ENCODE measurements at regions not wholly inside any gene's neighbourhood (a gene's known extent, or its start where the extent isn't known, plus 50 kb on each side); places are given as distances from the start of the nearest gene placed in this dataset.

DNA sequence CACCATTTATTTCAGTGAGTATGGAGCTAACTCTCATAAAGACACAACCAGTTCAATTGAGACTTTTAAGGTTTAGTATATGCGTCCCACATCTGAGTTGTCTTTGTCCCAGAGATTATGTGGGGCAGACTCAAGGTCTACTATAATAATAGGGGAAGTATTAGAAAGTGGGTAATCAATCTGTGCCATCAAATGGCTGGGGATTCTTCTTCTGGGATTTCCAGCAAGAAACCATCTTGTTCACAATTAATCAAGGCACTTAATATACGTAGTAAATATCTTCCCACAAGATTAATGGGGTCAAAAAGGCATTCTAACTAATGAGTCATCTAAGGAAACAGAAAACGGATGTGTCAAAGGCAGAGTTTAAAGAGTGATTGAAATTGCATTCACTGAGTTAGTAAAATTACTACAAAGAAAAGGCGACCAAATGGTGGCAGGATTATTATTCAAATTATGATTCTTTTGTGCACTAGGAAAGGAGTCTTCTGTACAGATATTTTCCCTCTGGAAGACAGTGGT lies 179.8 kb upstream of the REG3G start:
- H3K4me3 ChIP-seq = no peak overlapping the region
- no peaks in the 10 kb centered on the region for H3K9me3 ChIP-seq (ENCODE audit: control insufficient read depth in 4 of 4, insufficient read depth in 3 of 4, low read length in 3 of 4)
- no peak overlapping the region for H3K27ac ChIP-seq (ENCODE audit: low read depth in 1 of 2, low read length in 1 of 2)
- H3K36me3 ChIP-seq (ENCODE audit: control insufficient read depth in 4 of 4, insufficient read depth in 4 of 4, low read length in 4 of 4) = no peaks in the 10 kb centered on the region
- DNase-seq (peak in 2 of 3 donors; percentile 9 to 34), ATAC-seq (ENCODE audit: insufficient read depth, low FRiP score) (no peak)
- 48 to 50% methylated on average over 4 of the region's 4 CpGs for WGBS, 2 donors
- TF ChIP-seq, protein P1, sequence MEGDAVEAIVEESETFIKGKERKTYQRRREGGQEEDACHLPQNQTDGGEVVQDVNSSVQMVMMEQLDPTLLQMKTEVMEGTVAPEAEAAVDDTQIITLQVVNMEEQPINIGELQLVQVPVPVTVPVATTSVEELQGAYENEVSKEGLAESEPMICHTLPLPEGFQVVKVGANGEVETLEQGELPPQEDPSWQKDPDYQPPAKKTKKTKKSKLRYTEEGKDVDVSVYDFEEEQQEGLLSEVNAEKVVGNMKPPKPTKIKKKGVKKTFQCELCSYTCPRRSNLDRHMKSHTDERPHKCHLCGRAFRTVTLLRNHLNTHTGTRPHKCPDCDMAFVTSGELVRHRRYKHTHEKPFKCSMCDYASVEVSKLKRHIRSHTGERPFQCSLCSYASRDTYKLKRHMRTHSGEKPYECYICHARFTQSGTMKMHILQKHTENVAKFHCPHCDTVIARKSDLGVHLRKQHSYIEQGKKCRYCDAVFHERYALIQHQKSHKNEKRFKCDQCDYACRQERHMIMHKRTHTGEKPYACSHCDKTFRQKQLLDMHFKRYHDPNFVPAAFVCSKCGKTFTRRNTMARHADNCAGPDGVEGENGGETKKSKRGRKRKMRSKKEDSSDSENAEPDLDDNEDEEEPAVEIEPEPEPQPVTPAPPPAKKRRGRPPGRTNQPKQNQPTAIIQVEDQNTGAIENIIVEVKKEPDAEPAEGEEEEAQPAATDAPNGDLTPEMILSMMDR (IDR thresholded peaks at IDR 0.05; ENCODE audit: control extremely low read depth, extremely low read depth) = no peak
- H3K9ac ChIP-seq (ENCODE audit: insufficient read depth in 1 of 2, low read length in 2 of 2) = no peak overlapping the region
- H3K4me1 ChIP-seq (ENCODE audit: control insufficient read depth in 5 of 5, insufficient read depth in 5 of 5, low read length in 5 of 5) = no peaks in the 10 kb centered on the region
- H3K27me3 ChIP-seq (ENCODE audit: control insufficient read depth in 3 of 3, insufficient read depth in 3 of 3, low read length in 2 of 3) = no peaks in the 10 kb centered on the region

DNA sequence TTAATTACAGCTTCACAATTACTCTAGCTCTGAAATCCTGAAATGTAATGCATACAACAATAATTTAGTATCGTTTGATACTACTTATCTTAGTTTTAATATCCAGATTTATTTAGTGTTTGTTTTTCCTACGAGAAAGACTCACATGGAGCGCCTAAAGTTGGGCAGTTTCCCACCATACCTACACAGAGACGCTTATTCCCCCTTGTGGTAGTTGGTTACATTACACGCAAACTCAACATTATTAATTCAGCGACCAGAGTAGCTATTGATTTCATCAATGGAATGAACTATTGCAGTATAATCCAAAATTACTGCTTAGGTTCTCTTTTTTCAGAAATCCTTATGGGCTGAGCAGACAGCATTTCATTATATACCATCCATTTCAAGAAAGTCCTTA lies 164.0 kb upstream of the REG3G start:
- no peaks in the 10 kb centered on the region for H3K27me3 ChIP-seq (ENCODE audit: control insufficient read depth in 3 of 3, insufficient read depth in 3 of 3, low read length in 2 of 3)
- H3K4me3 ChIP-seq = no peak overlapping the region
- no peaks in the 10 kb centered on the region for H3K4me1 ChIP-seq (ENCODE audit: control insufficient read depth in 5 of 5, insufficient read depth in 5 of 5, low read length in 5 of 5)
- TF ChIP-seq, protein P1 (IDR thresholded peaks at IDR 0.05; ENCODE audit: control extremely low read depth, extremely low read depth) = no peak
- ATAC-seq (ENCODE audit: insufficient read depth, low FRiP score) = no peak
- H3K36me3 ChIP-seq (ENCODE audit: control insufficient read depth in 4 of 4, insufficient read depth in 4 of 4, low read length in 4 of 4) = no peaks in the 10 kb centered on the region
- 69 to 74% methylated on average over 6 of the region's 6 CpGs for WGBS, 2 donors
- H3K27ac ChIP-seq (ENCODE audit: low read depth in 1 of 2, low read length in 1 of 2) = no peak overlapping the region
- DNase-seq = peak in 2 of 3 donors; percentile 2 to 16
- H3K9ac ChIP-seq (ENCODE audit: insufficient read depth in 1 of 2, low read length in 2 of 2) = no peak overlapping the region
- peaks cover 0 to 4% (median 0%) of the 10 kb centered on the region in 4 donors for H3K9me3 ChIP-seq (ENCODE audit: control insufficient read depth in 4 of 4, insufficient read depth in 3 of 4, low read length in 3 of 4)

DNA sequence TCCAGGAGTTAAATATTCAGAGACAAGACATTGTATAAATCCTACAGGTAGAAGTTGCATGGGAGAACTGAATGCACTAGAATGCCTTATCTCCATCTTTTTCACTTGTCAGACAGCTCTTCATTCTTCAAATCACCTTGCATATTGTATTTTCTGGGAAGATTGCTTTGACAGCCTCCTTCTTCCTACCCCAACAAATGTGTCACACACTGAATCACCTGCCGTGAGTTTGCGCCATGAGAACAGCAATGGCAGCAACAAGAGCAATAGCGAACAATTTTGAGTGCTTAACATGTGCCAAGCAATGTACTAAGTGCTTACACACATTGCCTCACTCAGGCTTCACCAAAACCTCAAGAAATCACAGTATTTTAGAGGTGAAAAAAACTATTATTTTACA lies 161.3 kb upstream of the REG3G start:
- WGBS, 2 donors = 82 to 87% methylated on average over 3 of the region's 3 CpGs
- DNase-seq (no peak), ATAC-seq (ENCODE audit: insufficient read depth, low FRiP score) (no peak)
- no peak overlapping the region for H3K27ac ChIP-seq (ENCODE audit: low read depth in 1 of 2, low read length in 1 of 2)
- no peaks in the 10 kb centered on the region for H3K4me1 ChIP-seq (ENCODE audit: control insufficient read depth in 5 of 5, insufficient read depth in 5 of 5, low read length in 5 of 5)
- TF ChIP-seq, protein P1 (IDR thresholded peaks at IDR 0.05; ENCODE audit: control extremely low read depth, extremely low read depth) = no peak
- H3K9ac ChIP-seq (ENCODE audit: insufficient read depth in 1 of 2, low read length in 2 of 2) = no peak overlapping the region
- H3K9me3 ChIP-seq (ENCODE audit: control insufficient read depth in 4 of 4, insufficient read depth in 3 of 4, low read length in 3 of 4) = peaks cover 0 to 4% (median 0%) of the 10 kb centered on the region in 4 donors
- H3K36me3 ChIP-seq (ENCODE audit: control insufficient read depth in 4 of 4, insufficient read depth in 4 of 4, low read length in 4 of 4) = no peaks in the 10 kb centered on the region
- no peak overlapping the region for H3K4me3 ChIP-seq
- no peaks in the 10 kb centered on the region for H3K27me3 ChIP-seq (ENCODE audit: control insufficient read depth in 3 of 3, insufficient read depth in 3 of 3, low read length in 2 of 3)

GRCh38 chr2:78865667-78866066 lies 159.8 kb upstream of the REG3G start:
- Histone ChIP-seq H3K36me3 (ENCODE audit: control insufficient read depth in 4 of 4, insufficient read depth in 4 of 4, low read length in 4 of 4) (no peaks in the 10 kb centered on the region), H3K27me3 (ENCODE audit: control insufficient read depth in 3 of 3, insufficient read depth in 3 of 3, low read length in 2 of 3) (no peaks in the 10 kb centered on the region), H3K4me3 (no peak overlapping the region), H3K27ac (ENCODE audit: low read depth in 1 of 2, low read length in 1 of 2) (no peak overlapping the region), H3K9ac (ENCODE audit: insufficient read depth in 1 of 2, low read length in 2 of 2) (no peak overlapping the region), H3K4me1 (ENCODE audit: control insufficient read depth in 5 of 5, insufficient read depth in 5 of 5, low read length in 5 of 5) (no peaks in the 10 kb centered on the region), H3K9me3 (ENCODE audit: control insufficient read depth in 4 of 4, insufficient read depth in 3 of 4, low read length in 3 of 4) (peaks cover 0 to 4% (median 0%) of the 10 kb centered on the region in 4 donors)
- 87 to 91% methylated on average over 10 of the region's 10 CpGs for WGBS, 2 donors
- TF ChIP-seq, protein P1 (IDR thresholded peaks at IDR 0.05; ENCODE audit: control extremely low read depth, extremely low read depth) = no peak
- DNase-seq (no peak), ATAC-seq (ENCODE audit: insufficient read depth, low FRiP score) (no peak)

Data from lung (tissue), 11 donors.